ENCODE measurements at regions not wholly inside any gene's neighbourhood (a gene's known extent, or its start where the extent isn't known, plus 50 kb on each side); places are given as distances from the start of the nearest gene placed in this dataset.

DNA sequence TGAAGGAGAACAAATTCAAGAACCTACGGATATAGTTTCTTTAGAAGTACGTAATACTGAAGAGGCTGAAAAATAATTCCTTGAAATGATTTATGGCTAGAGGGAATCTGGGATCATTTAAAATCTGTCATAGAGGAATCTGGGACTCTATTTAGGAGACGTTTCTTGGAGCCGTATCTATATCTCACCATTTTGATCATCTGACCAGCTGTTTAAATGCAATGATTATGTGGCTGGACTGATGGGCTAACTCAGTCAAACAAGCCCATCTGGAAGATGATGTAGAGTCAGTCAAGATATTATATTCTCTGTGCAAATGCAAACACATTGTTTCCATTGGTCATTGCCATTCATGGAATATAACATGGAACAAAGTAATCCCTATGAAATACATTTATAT, 467.7 kb upstream of the ZFHX3 start:
- POLR2A ChIA-PET (ENCODE audit: partially characterized antibody) = no interaction called here
- no peak overlapping the region for H3K4me3 ChIP-seq (ENCODE audit: low read length in 2 of 2)
- H3K36me3 ChIP-seq (ENCODE audit: insufficient read depth, low read length) = no peaks in the 10 kb centered on the region
- H3K4me3 Mint-ChIP-seq = no peak overlapping the region
- CTCF ChIA-PET (ENCODE audit: partially characterized antibody) = no interaction called here
- H3K9me3 Mint-ChIP-seq = peaks cover 0 to 5% (median 1%) of the 10 kb centered on the region in 8 donors
- intact Hi-C loops (cut with micrococcal nuclease) = no loop called here
- H3K4me1 ChIP-seq (ENCODE audit: insufficient read depth, low read length) = no peaks in the 10 kb centered on the region
- DNase-seq = no peak
- no peak overlapping the region for H3K27ac Mint-ChIP-seq
- H3K36me3 Mint-ChIP-seq = no peaks in the 10 kb centered on the region
- H3K27me3 Mint-ChIP-seq = no peaks in the 10 kb centered on the region
- H3K9me3 ChIP-seq (ENCODE audit: control insufficient read depth in 1 of 2, low read length in 2 of 2) = no peaks in the 10 kb centered on the region
- no peak overlapping the region for H3K27ac ChIP-seq (ENCODE audit: low read depth, low read length)
- no peaks in the 10 kb centered on the region for H3K27me3 ChIP-seq (ENCODE audit: insufficient read depth, low read length)
- H3K4me1 Mint-ChIP-seq = no peaks in the 10 kb centered on the region

DNA sequence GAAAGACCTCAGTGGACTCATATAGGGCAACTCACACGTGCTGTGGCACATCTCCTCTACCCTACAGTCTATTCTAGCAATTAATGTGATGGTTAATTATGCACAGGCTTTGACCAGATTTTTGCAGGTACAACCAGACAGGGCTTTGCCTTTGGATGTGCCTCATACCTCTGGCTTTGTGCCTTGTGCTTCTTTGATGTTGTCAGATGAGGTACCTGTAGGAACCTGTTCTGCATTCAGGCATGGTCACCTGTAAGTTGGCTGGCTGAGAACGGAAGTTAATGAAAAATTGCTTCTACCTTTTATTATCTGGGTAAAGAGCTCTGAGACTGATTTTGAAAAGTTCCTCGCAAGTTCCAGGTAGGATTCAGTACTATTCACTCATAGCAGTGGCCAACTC, 462.9 kb upstream of the ZFHX3 start:
- Mint-ChIP-seq H3K4me1 (peaks cover 0 to 2% (median 0%) of the 10 kb centered on the region in 4 donors), H3K27ac (no peak overlapping the region), H3K36me3 (no peaks in the 10 kb centered on the region), H3K27me3 (no peaks in the 10 kb centered on the region), H3K9me3 (peaks cover 0 to 5% (median 3%) of the 10 kb centered on the region in 8 donors), H3K4me3 (no peak overlapping the region)
- CTCF ChIA-PET (ENCODE audit: partially characterized antibody) = no interaction called here
- H3K27ac ChIP-seq (ENCODE audit: low read depth, low read length) = no peak overlapping the region
- POLR2A ChIA-PET (ENCODE audit: partially characterized antibody) = no interaction called here
- no peaks in the 10 kb centered on the region for H3K36me3 ChIP-seq (ENCODE audit: insufficient read depth, low read length)
- no peak for DNase-seq
- no peaks in the 10 kb centered on the region for H3K9me3 ChIP-seq (ENCODE audit: control insufficient read depth in 1 of 2, low read length in 2 of 2)
- intact Hi-C loops (cut with micrococcal nuclease) = no loop called here
- no peaks in the 10 kb centered on the region for H3K4me1 ChIP-seq (ENCODE audit: insufficient read depth, low read length)
- no peaks in the 10 kb centered on the region for H3K27me3 ChIP-seq (ENCODE audit: insufficient read depth, low read length)
- H3K4me3 ChIP-seq (ENCODE audit: low read length in 2 of 2) = no peak overlapping the region

DNA sequence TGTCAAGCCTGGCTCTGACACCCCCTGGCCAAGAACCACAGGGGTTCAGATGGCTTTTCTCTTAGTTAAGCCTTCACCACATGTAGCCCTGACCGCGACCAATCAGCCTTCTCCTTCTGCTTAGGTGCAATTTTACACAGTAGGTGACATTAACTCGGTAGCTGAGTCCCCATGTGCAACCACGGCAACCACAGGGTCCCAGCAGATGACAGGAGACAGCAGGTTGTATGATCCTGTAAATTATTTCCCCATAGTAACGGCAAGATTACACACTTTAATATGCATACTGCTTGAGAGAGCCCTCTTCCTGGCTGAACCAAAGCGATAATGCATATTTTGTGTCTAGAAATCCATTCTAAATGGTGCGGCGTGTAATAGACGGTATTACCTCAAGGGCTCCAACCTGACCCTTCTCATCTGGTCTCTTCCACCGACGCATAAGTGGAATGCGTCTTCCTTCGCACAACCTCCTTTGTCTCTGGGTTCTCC, 458.7 kb upstream of the ZFHX3 start:
- no peaks in the 10 kb centered on the region for H3K27me3 Mint-ChIP-seq
- H3K4me3 Mint-ChIP-seq = no peak overlapping the region
- POLR2A ChIA-PET (ENCODE audit: partially characterized antibody) = no interaction called here
- CTCF ChIA-PET (ENCODE audit: partially characterized antibody) = no interaction called here
- peaks cover 0 to 2% (median 0%) of the 10 kb centered on the region in 4 donors for H3K4me1 Mint-ChIP-seq
- no peak overlapping the region for H3K4me3 ChIP-seq (ENCODE audit: low read length in 2 of 2)
- peaks cover 0 to 8% (median 3%) of the 10 kb centered on the region in 8 donors for H3K9me3 Mint-ChIP-seq
- H3K9me3 ChIP-seq (ENCODE audit: control insufficient read depth in 1 of 2, low read length in 2 of 2) = no peaks in the 10 kb centered on the region
- intact Hi-C loops (cut with micrococcal nuclease) = no loop called here
- no peak for DNase-seq
- H3K27ac Mint-ChIP-seq = no peak overlapping the region
- no peaks in the 10 kb centered on the region for H3K27me3 ChIP-seq (ENCODE audit: insufficient read depth, low read length)
- no peak overlapping the region for H3K27ac ChIP-seq (ENCODE audit: low read depth, low read length)
- H3K36me3 ChIP-seq (ENCODE audit: insufficient read depth, low read length) = no peaks in the 10 kb centered on the region
- H3K36me3 Mint-ChIP-seq = no peaks in the 10 kb centered on the region
- no peaks in the 10 kb centered on the region for H3K4me1 ChIP-seq (ENCODE audit: insufficient read depth, low read length)

DNA sequence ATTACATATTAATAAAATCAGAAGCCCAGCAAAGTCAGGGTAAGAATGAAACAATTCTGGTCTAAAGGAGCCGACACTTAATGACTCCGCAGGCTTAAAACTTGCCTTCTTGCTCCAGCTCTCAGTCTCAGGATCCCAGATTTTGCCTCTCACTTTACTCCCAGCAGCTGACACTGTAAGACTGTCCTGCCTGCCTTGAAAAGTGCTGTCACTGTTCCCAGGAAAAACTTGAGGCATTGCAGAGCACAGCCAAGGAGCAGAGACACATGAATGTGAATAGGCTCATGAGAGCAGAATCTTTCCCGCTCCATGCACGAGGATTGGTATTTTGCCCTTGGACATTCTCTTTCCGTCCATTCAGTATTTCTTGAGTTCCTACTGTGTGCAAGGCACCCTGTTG, 457.6 kb upstream of the ZFHX3 start:
- Histone ChIP-seq H3K4me3 (ENCODE audit: low read length in 2 of 2) (no peak overlapping the region), H3K36me3 (ENCODE audit: insufficient read depth, low read length) (no peaks in the 10 kb centered on the region), H3K27me3 (ENCODE audit: insufficient read depth, low read length) (no peaks in the 10 kb centered on the region), H3K4me1 (ENCODE audit: insufficient read depth, low read length) (no peaks in the 10 kb centered on the region), H3K9me3 (ENCODE audit: control insufficient read depth in 1 of 2, low read length in 2 of 2) (no peaks in the 10 kb centered on the region), H3K27ac (ENCODE audit: low read depth, low read length) (no peak overlapping the region)
- peaks cover 0 to 2% (median 0%) of the 10 kb centered on the region in 4 donors for H3K4me1 Mint-ChIP-seq
- H3K36me3 Mint-ChIP-seq = no peaks in the 10 kb centered on the region
- intact Hi-C loops (cut with micrococcal nuclease) = no loop called here
- POLR2A ChIA-PET (ENCODE audit: partially characterized antibody) = interaction anchor here (0.7 kb wide), 1 partner anchor 14 kb away, joined by 3 read pairs; no protein-coding TSS in a partner anchor
- no peak overlapping the region for H3K4me3 Mint-ChIP-seq
- no peak overlapping the region for H3K27ac Mint-ChIP-seq
- H3K9me3 Mint-ChIP-seq = peaks cover 0 to 8% (median 1%) of the 10 kb centered on the region in 8 donors
- DNase-seq = no peak
- CTCF ChIA-PET (ENCODE audit: partially characterized antibody) = no interaction called here
- H3K27me3 Mint-ChIP-seq = no peaks in the 10 kb centered on the region

DNA sequence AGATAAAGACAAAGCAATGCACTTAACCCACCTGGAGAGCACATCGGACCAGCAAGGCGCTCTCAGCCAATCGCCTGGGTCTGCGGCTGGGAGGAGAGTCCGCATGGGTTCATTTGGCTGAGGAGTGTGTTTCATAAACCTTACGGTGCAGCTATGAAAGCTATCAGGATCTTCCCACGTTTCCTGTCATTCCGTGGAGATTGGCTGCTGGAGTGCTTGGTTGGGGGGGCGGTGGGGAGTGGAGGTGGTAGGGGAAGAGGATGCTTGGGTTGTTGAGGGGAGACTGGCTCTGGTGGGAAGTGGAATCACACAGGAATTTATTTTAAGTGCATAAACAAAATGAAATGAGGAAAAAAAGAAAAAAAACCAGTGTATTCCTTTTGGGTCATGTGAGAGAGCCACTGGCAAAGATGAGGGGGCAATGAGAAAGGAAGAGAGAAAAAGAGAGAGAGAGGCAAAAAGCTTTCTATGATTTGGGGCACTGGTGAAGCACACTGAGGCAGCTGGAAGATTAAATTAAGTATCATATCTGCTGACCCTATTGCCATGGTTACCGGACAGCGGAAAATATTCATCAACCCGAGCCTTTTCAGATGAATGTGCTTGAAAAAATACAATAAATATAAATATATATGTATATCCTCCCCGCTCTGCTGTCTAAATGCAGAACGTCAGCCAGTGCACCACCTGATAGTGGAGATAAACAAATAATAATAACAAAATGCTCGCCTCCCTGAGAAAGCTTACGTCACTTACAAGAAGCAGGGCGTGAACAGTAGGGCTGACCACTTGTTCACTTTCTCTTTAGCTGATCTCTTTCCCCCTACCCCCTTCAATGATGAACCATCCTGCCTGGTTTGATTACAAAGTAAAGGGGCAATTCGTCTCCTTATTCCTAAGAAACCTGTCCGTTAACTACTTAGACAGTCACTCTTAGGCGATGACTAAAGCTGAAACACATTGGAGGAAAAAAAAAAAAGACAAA, 457.0 kb upstream of the ZFHX3 start:
- ChIA-PET CTCF (ENCODE audit: partially characterized antibody) (no interaction called here), POLR2A (ENCODE audit: partially characterized antibody) (interaction anchor here (0.7 kb wide), 1 partner anchor 13 kb away, joined by 3 read pairs; no protein-coding TSS in a partner anchor)
- no peaks in the 10 kb centered on the region for H3K27me3 ChIP-seq (ENCODE audit: insufficient read depth, low read length)
- H3K27me3 Mint-ChIP-seq = no peaks in the 10 kb centered on the region
- no peaks in the 10 kb centered on the region for H3K36me3 Mint-ChIP-seq
- H3K36me3 ChIP-seq (ENCODE audit: insufficient read depth, low read length) = no peaks in the 10 kb centered on the region
- DNase-seq = no peak
- no peak overlapping the region for H3K4me3 Mint-ChIP-seq
- peaks cover 0 to 8% (median 1%) of the 10 kb centered on the region in 8 donors for H3K9me3 Mint-ChIP-seq
- no peak overlapping the region for H3K27ac ChIP-seq (ENCODE audit: low read depth, low read length)
- no peaks in the 10 kb centered on the region for H3K4me1 ChIP-seq (ENCODE audit: insufficient read depth, low read length)
- H3K9me3 ChIP-seq (ENCODE audit: control insufficient read depth in 1 of 2, low read length in 2 of 2) = no peaks in the 10 kb centered on the region
- H3K27ac Mint-ChIP-seq = no peak overlapping the region
- H3K4me3 ChIP-seq (ENCODE audit: low read length in 2 of 2) = no peak overlapping the region
- intact Hi-C loops (cut with micrococcal nuclease) = no loop called here
- peaks cover 0 to 2% (median 0%) of the 10 kb centered on the region in 4 donors for H3K4me1 Mint-ChIP-seq

DNA sequence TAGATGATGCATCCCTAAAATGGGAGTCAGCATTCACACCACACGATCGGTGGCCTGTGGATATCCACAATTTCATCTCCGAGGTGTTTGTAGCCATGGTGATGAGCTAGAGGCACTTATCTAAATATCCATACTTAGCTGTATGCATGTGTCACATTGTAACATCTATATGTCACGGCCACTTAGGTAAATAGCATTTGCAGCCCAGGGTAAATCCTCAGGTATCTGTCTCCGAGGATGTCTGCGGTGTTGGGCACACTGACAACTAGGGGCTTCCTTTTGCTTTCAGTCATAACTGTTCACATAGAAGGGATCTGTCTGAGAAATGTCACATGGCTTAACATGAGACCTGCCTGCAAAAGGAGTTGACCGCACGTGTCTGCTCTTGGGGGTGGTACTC, 455.2 kb upstream of the ZFHX3 start:
- Mint-ChIP-seq H3K27ac (no peak overlapping the region), H3K36me3 (no peaks in the 10 kb centered on the region), H3K27me3 (no peaks in the 10 kb centered on the region), H3K4me1 (no peaks in the 10 kb centered on the region), H3K4me3 (no peak overlapping the region), H3K9me3 (peaks cover 0 to 8% (median 0%) of the 10 kb centered on the region in 8 donors)
- H3K27me3 ChIP-seq (ENCODE audit: insufficient read depth, low read length) = no peaks in the 10 kb centered on the region
- no peaks in the 10 kb centered on the region for H3K4me1 ChIP-seq (ENCODE audit: insufficient read depth, low read length)
- H3K36me3 ChIP-seq (ENCODE audit: insufficient read depth, low read length) = no peaks in the 10 kb centered on the region
- no peak for DNase-seq
- POLR2A ChIA-PET (ENCODE audit: partially characterized antibody) = no interaction called here
- CTCF ChIA-PET (ENCODE audit: partially characterized antibody) = no interaction called here
- intact Hi-C loops (cut with micrococcal nuclease) = no loop called here
- no peaks in the 10 kb centered on the region for H3K9me3 ChIP-seq (ENCODE audit: control insufficient read depth in 1 of 2, low read length in 2 of 2)
- no peak overlapping the region for H3K27ac ChIP-seq (ENCODE audit: low read depth, low read length)
- H3K4me3 ChIP-seq (ENCODE audit: low read length in 2 of 2) = no peak overlapping the region

- ChIA-PET CTCF (ENCODE audit: partially characterized antibody) (no interaction called here), POLR2A (ENCODE audit: partially characterized antibody) (no interaction called here)
- DNase-seq = no peak
- H3K9me3 Mint-ChIP-seq = peaks cover 0 to 6% (median 1%) of the 10 kb centered on the region in 8 donors
- H3K36me3 ChIP-seq (ENCODE audit: insufficient read depth, low read length) = no peaks in the 10 kb centered on the region
- H3K4me3 ChIP-seq (ENCODE audit: low read length in 2 of 2) = no peak overlapping the region
- H3K27ac ChIP-seq (ENCODE audit: low read depth, low read length) = no peak overlapping the region
- H3K9me3 ChIP-seq (ENCODE audit: control insufficient read depth in 1 of 2, low read length in 2 of 2) = no peaks in the 10 kb centered on the region
- H3K36me3 Mint-ChIP-seq = no peaks in the 10 kb centered on the region
- no peaks in the 10 kb centered on the region for H3K4me1 Mint-ChIP-seq
- H3K27me3 Mint-ChIP-seq = no peaks in the 10 kb centered on the region
- intact Hi-C loops (cut with micrococcal nuclease) = no loop called here
- no peaks in the 10 kb centered on the region for H3K4me1 ChIP-seq (ENCODE audit: insufficient read depth, low read length)
- no peak overlapping the region for H3K4me3 Mint-ChIP-seq
- H3K27ac Mint-ChIP-seq = no peak overlapping the region
- no peaks in the 10 kb centered on the region for H3K27me3 ChIP-seq (ENCODE audit: insufficient read depth, low read length)
Observed at GRCh38 chr16:73499276-73499675, 451.3 kb upstream of the ZFHX3 start.
